ENCODE measurements at regions not wholly inside any gene's neighbourhood (a gene's known extent, or its start where the extent isn't known, plus 50 kb on each side); places are given as distances from the start of the nearest gene placed in this dataset.

DNA sequence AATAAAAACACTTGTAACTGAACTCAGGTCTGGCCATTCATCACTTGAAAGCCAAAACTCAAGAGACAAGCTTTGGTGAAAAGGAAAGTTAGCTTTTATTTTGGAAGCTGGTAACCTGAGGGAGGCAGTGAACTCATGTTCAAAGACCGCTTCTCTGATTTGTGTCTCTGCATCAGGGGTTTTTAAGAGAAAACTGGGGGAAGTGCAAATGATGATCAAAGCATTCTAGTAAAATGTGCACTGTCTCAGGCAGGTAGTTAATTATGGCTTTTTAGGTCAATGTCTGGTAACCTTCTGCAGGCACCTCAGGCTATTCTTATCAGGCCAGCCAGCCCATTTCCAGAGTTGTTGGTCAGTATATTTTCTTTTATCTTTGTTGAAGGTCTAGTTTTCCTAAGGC is 162.2 kb downstream of the SYT10 start:
- 75 to 89% (median 85%) methylated on average over 1 of the region's 1 CpG for WGBS, 5 donors
- DNase-seq = no peak

DNA sequence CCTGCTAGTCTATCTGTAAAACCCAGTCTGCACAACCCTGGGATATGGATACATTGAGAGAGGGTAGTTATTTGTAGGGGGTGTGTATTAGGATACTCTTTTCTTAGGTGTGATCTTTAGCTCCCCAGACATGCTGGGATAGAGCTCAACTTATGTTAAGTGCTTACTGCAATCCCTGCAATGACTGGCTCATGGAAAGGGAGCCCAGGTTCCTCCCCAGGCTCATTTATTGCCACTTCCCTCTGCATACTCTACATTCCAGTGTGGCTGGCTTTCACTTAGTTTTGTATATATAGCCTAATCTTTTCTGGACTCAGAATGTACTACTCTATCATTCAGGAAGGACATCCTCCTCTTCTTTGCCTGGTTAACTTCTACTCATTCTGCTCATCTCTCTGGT is 172.0 kb downstream of the SYT10 start:
- TF ChIP-seq, protein P1, sequence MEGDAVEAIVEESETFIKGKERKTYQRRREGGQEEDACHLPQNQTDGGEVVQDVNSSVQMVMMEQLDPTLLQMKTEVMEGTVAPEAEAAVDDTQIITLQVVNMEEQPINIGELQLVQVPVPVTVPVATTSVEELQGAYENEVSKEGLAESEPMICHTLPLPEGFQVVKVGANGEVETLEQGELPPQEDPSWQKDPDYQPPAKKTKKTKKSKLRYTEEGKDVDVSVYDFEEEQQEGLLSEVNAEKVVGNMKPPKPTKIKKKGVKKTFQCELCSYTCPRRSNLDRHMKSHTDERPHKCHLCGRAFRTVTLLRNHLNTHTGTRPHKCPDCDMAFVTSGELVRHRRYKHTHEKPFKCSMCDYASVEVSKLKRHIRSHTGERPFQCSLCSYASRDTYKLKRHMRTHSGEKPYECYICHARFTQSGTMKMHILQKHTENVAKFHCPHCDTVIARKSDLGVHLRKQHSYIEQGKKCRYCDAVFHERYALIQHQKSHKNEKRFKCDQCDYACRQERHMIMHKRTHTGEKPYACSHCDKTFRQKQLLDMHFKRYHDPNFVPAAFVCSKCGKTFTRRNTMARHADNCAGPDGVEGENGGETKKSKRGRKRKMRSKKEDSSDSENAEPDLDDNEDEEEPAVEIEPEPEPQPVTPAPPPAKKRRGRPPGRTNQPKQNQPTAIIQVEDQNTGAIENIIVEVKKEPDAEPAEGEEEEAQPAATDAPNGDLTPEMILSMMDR (IDR thresholded peaks at IDR 0.05 in 8 of 11, conservative IDR thresholded peaks at IDR 0.05 in 3 of 11) = no peak
- no peak for TF ChIP-seq POLR2A (IDR thresholded peaks at IDR 0.05)
- TF ChIP-seq POLR2AphosphoS5 (IDR thresholded peaks at IDR 0.05) = no peak
- H3K9me3 ChIP-seq = peaks cover 0 to 12% (median 0%) of the 10 kb centered on the region in 8 donors
- no peak overlapping the region for H3K27ac ChIP-seq
- no peaks in the 10 kb centered on the region for H3K36me3 ChIP-seq
- intact Hi-C loops (cut with DNase I; ENCODE audit: low total_unique reads) = no loop called here
- no peaks in the 10 kb centered on the region for H3K27me3 ChIP-seq (replicated peaks in 1 of 7)
- no peak for DNase-seq
- no peak overlapping the region for H3K4me3 ChIP-seq
- no peaks in the 10 kb centered on the region for H3K4me1 ChIP-seq

More for the DNA sequence above, 162.2 kb downstream of the SYT10 start:
- Histone ChIP-seq H3K4me1 (no peaks in the 10 kb centered on the region), H3K27ac (no peak overlapping the region), H3K27me3 (replicated peaks in 1 of 7) (no peaks in the 10 kb centered on the region), H3K9me3 (peaks cover 0 to 79% (median 47%) of the 10 kb centered on the region in 8 donors), H3K36me3 (no peaks in the 10 kb centered on the region), H3K4me3 (no peak overlapping the region)
- TF ChIP-seq POLR2A (IDR thresholded peaks at IDR 0.05) (no peak), POLR2AphosphoS5 (IDR thresholded peaks at IDR 0.05) (no peak)
- TF ChIP-seq, protein P1 (IDR thresholded peaks at IDR 0.05 in 8 of 11, conservative IDR thresholded peaks at IDR 0.05 in 3 of 11) = no peak
- intact Hi-C loops (cut with DNase I; ENCODE audit: low total_unique reads) = no loop called here

DNA sequence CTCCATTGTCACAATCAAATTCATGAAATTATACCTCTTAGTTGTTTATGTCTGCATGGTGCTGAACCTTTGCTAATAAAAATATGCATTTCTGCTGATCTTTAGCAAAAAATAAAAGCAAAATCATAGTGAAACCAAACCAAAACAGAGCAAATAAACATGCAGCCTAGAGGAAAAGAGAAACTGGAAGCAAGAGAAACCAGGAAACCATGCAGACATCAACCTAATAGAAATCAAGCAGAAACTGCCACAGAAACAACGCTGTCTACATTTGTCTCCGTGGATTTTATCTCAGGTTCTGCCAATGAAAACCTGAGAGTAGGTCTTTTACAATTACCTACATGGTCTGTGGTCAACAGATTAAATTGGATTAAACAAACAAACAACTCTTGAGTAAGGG is 173.7 kb downstream of the SYT10 start:
- no peak overlapping the region for H3K4me3 ChIP-seq
- intact Hi-C loops (cut with DNase I; ENCODE audit: low total_unique reads) = no loop called here
- TF ChIP-seq POLR2A (IDR thresholded peaks at IDR 0.05) (no peak), POLR2AphosphoS5 (IDR thresholded peaks at IDR 0.05) (no peak)
- TF ChIP-seq, protein P1 (IDR thresholded peaks at IDR 0.05 in 8 of 11, conservative IDR thresholded peaks at IDR 0.05 in 3 of 11) = no peak
- H3K36me3 ChIP-seq = no peaks in the 10 kb centered on the region
- DNase-seq = no peak
- peaks cover 0 to 11% (median 0%) of the 10 kb centered on the region in 8 donors for H3K9me3 ChIP-seq
- H3K27ac ChIP-seq = peak overlapping the region in 1 of 8 donors; percentile 16
- H3K27me3 ChIP-seq (replicated peaks in 1 of 7) = no peaks in the 10 kb centered on the region
- H3K4me1 ChIP-seq = no peaks in the 10 kb centered on the region
- 33 to 60% (median 40%) methylated on average over 2 of the region's 2 CpGs for WGBS, 5 donors

DNA sequence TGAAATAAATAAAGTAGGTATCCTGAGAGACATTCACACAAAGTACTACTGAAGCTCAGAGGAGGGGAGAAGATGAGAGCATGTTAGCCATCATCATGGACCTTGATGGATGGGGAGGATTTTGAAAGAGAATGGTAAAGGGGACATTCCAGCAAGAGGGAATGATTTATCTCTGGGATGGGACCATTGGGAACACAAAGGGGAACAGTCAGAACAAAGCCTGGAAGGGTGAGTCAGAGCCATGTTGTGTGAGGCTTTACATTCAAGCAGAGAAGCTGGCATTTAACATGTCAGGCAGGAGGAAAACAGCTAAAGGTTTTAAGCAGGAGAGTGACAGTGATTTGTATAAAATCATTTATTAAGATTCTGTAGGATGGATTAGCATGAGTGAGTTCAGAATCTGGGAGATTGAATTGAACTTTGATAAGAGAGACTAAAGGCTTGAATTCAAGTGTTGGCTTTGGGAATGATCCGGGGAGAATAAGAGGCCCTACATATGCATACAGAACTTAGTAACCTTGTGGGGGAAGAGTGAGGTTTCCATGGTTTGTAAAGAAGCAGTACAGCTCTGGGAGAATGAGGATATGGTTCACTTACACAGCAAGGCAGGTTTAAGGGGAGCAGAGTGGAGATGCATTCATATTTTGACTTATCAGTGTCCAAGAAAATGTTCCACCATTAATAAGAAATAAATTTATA is 174.4 kb downstream of the SYT10 start:
- 72 to 85% (median 80%) methylated on average over 1 of the region's 1 CpG for WGBS, 5 donors

More for the DNA sequence above, 174.4 kb downstream of the SYT10 start:
- Histone ChIP-seq H3K36me3 (no peaks in the 10 kb centered on the region), H3K4me1 (no peaks in the 10 kb centered on the region), H3K4me3 (no peak overlapping the region), H3K27ac (no peak overlapping the region), H3K27me3 (replicated peaks in 1 of 7) (no peaks in the 10 kb centered on the region), H3K9me3 (peaks cover 0 to 16% (median 0%) of the 10 kb centered on the region in 8 donors)
- intact Hi-C loops (cut with DNase I; ENCODE audit: low total_unique reads) = no loop called here
- DNase-seq = no peak
- no peak for TF ChIP-seq POLR2A (IDR thresholded peaks at IDR 0.05)
- TF ChIP-seq, protein P1 (IDR thresholded peaks at IDR 0.05 in 8 of 11, conservative IDR thresholded peaks at IDR 0.05 in 3 of 11) = no peak

Data from spleen (tissue), 11 donors.